Osteocyte (in vitro differentiated cells): ENCODE measurements at regions not wholly inside any gene's neighbourhood (a gene's known extent, or its start where the extent isn't known, plus 50 kb on each side); places are given as distances from the start of the nearest gene placed in this dataset.

Experiments used
- DNase-seq: peaks from one replicate; pipeline ENCODE4 v3.0.0; 2021; ENCODE audit warnings: mixed read lengths; ENCODE audit not compliant: unreplicated experiment; ENCODE audit errors: extremely low spot score
- H3K27ac Mint-ChIP-seq: one replicate; pipeline ENCODE4 v1.8.0; 2021; ENCODE audit warnings: mild to moderate bottlenecking, mixed read lengths; ENCODE audit not compliant: unreplicated experiment
- H3K27me3 Mint-ChIP-seq: one replicate; pipeline ENCODE4 v1.8.0; 2021; ENCODE audit warnings: mixed read lengths; ENCODE audit not compliant: unreplicated experiment
- H3K36me3 Mint-ChIP-seq: one replicate; pipeline ENCODE4 v1.8.0; 2021; ENCODE audit warnings: mixed read lengths; ENCODE audit not compliant: unreplicated experiment
- H3K4me1 Mint-ChIP-seq: one replicate; pipeline ENCODE4 v1.8.0; 2021; ENCODE audit warnings: mixed read lengths; ENCODE audit not compliant: unreplicated experiment
- H3K4me3 Mint-ChIP-seq: one replicate; pipeline ENCODE4 v1.8.0; 2021; ENCODE audit warnings: mild to moderate bottlenecking, moderate library complexity, mixed read lengths; ENCODE audit not compliant: unreplicated experiment
- H3K9me3 Mint-ChIP-seq: one replicate; pipeline ENCODE4 v1.8.0; 2021; ENCODE audit warnings: mixed read lengths; ENCODE audit not compliant: unreplicated experiment
- CTCF ChIP-seq: fragments of 200-600 bp; sonication (generic); IDR thresholded peaks from 2 replicates; pipeline ENCODE4 v1.5.0; 2021; ENCODE audit warnings: antibody characterized with exemption, mild to moderate bottlenecking, moderate library complexity

GRCh38 chr2:173797586-173798263 is 167.4 kb downstream of the SP3 start:
- no peak for DNase-seq
- Mint-ChIP-seq H3K27me3 (peaks cover 5% of the 10 kb centered on the region), H3K36me3 (no peaks in the 10 kb centered on the region), H3K9me3 (no peaks in the 10 kb centered on the region), H3K4me1 (peaks cover 4% of the 10 kb centered on the region), H3K27ac (no peak overlapping the region), H3K4me3 (no peak overlapping the region)
- no peak for TF ChIP-seq CTCF

GRCh38 chr2:173802518-173802917 is 162.7 kb downstream of the SP3 start:
- Mint-ChIP-seq H3K27me3 (peaks cover 5% of the 10 kb centered on the region), H3K27ac (no peak overlapping the region), H3K4me3 (no peak overlapping the region), H3K9me3 (no peaks in the 10 kb centered on the region), H3K4me1 (peaks cover 2% of the 10 kb centered on the region), H3K36me3 (no peaks in the 10 kb centered on the region)
- TF ChIP-seq CTCF = no peak
- DNase-seq = no peak

GRCh38 chr2:173803449-173803848 is 161.7 kb downstream of the SP3 start:
- H3K27ac Mint-ChIP-seq = no peak overlapping the region
- TF ChIP-seq CTCF = no peak
- H3K4me3 Mint-ChIP-seq = no peak overlapping the region
- H3K36me3 Mint-ChIP-seq = no peaks in the 10 kb centered on the region
- peaks cover 2% of the 10 kb centered on the region for H3K4me1 Mint-ChIP-seq
- peaks cover 5% of the 10 kb centered on the region for H3K27me3 Mint-ChIP-seq
- DNase-seq = no peak
- no peaks in the 10 kb centered on the region for H3K9me3 Mint-ChIP-seq

- Mint-ChIP-seq H3K36me3 (no peaks in the 10 kb centered on the region), H3K27me3 (no peaks in the 10 kb centered on the region)
- TF ChIP-seq CTCF = no peak
These were observed 158.4 kb downstream of the SP3 start for GRCh38 chr2:173806761-173807160.

GRCh38 chr2:173808718-173809117 is 156.5 kb downstream of the SP3 start:
- no peak for DNase-seq
- H3K9me3 Mint-ChIP-seq = no peaks in the 10 kb centered on the region
- H3K4me1 Mint-ChIP-seq = peaks cover 2% of the 10 kb centered on the region
- no peaks in the 10 kb centered on the region for H3K36me3 Mint-ChIP-seq
- peaks cover 14% of the 10 kb centered on the region for H3K27me3 Mint-ChIP-seq
- no peak overlapping the region for H3K27ac Mint-ChIP-seq
- TF ChIP-seq CTCF = no peak
- no peak overlapping the region for H3K4me3 Mint-ChIP-seq

More at GRCh38 chr2:173806761-173807160, 158.4 kb downstream of the SP3 start:
- H3K4me1 Mint-ChIP-seq = peaks cover 2% of the 10 kb centered on the region
- H3K4me3 Mint-ChIP-seq = no peak overlapping the region
- no peaks in the 10 kb centered on the region for H3K9me3 Mint-ChIP-seq
- H3K27ac Mint-ChIP-seq = no peak overlapping the region
- DNase-seq = no peak
